ENCODE measurements at regions not wholly inside any gene's neighbourhood (a gene's known extent, or its start where the extent isn't known, plus 50 kb on each side); places are given as distances from the start of the nearest gene placed in this dataset.
"Not testable (repeated sequence)": the region's sequence is repeated elsewhere in the genome, so short reads cannot be mapped to it uniquely, and the experiment has no call there.

- no peak overlapping the region for H3K4me3 ChIP-seq (ENCODE audit: low read depth, low read length)
- DNase-seq (ENCODE audit: low read depth): no peak
Measured at GRCh38 chr14:71346685-71347084, 439.4 kb downstream of the PCNX1 start.

DNA sequence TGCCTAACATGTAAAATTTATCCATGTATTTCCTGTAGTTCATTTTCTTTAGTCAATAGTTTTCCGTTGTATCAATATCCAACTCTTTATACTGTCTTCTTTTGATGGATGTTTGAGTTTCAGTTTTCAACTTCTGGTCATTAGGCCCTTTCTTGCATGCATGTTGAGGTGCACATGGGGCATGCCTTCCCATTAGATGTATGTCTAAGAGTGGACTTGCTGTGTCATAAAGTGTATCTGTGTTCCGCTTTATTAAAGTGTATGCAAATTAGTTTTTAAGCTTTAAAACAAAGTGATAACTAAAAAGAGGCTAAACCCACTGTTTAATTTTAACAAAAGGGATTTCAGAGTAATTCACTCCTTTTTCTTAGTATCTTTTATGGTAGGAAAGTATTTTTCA is 441.1 kb downstream of the PCNX1 start:
- no peak overlapping the region for H3K4me3 ChIP-seq (ENCODE audit: low read depth, low read length)
- no peak for DNase-seq (ENCODE audit: low read depth)

GRCh38 chr14:71348817-71349216 is 441.6 kb downstream of the PCNX1 start:
- no peak for DNase-seq (ENCODE audit: low read depth)
- no peak overlapping the region for H3K4me3 ChIP-seq (ENCODE audit: low read depth, low read length)

DNA sequence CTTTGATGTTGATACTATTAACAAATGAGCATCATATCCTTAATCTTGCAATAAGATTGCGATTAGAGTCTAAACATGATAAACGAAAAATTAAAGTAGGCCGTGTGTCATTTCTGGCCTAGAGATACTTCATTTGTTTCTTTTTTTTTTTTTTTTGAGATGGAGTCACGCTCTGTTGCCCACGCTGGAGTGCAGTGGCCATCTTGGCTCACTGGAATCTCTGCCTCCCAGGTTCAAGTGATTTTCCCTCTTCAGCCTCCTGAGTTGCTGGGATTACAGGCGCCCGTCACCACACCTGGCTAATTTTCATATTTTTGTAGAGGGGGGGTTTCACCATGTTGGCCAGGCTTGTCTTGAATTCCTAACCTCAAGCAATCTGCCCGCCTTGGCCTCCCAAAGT is 446.9 kb downstream of the PCNX1 start:
- no peak for DNase-seq (ENCODE audit: low read depth)
- H3K4me3 ChIP-seq (ENCODE audit: low read depth, low read length): no peak overlapping the region

DNA sequence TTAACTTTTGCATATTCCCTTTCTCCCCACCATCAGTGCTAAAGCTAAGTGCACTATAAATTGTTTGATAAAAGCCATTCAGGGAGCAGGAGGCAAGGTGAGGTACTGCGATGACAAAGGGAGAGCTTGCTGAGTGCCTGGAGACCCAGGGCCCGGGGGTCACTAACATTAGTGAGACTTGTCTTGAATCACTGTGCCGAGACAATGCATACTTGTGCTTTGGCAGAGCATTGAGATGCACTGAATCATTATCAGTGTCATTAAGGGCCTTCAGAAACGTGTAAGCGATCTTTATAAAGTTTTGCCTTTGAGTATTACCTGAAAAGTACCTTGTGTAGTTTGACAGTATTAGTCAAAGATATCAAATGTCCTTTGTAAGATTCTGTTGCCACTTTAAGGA is 447.5 kb downstream of the PCNX1 start:
- no peak for DNase-seq (ENCODE audit: low read depth)
- H3K4me3 ChIP-seq (ENCODE audit: low read depth, low read length): no peak overlapping the region

- no peak overlapping the region for H3K4me3 ChIP-seq (ENCODE audit: low read depth, low read length)
- peak; percentile 90 for DNase-seq (ENCODE audit: low read depth)
Measured at GRCh38 chr14:71355324-71356201, 448.3 kb downstream of the PCNX1 start.

- DNase-seq (ENCODE audit: low read depth): no peak
- H3K4me3 ChIP-seq (ENCODE audit: low read depth, low read length): no peak overlapping the region
Measured at GRCh38 chr14:71358209-71358931, 451.1 kb downstream of the PCNX1 start.

- not testable (repeated sequence) for DNase-seq (ENCODE audit: low read depth); H3K4me3 ChIP-seq (ENCODE audit: low read depth, low read length)
Measured at GRCh38 chr14:71358932-71359421, 451.7 kb downstream of the PCNX1 start.

DNA sequence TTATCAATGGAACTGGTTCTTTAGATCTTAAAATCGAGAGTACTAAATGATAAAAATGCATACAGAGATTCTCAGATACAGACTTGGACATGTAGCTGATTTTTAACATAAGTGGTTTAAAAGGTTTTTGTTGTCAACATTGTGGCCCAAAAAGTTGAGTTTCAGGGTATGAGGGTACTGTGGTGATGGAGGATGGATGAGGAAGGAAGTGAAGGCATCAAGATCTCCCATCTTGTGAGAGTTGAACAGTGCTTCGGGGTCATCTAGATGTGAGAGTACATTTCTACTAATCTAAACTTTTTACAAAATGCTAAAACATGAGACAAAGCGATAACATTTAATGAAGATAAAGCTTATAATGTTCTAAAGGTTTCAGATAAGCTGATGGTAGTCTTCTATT is 452.6 kb downstream of the PCNX1 start:
- no peak overlapping the region for H3K4me3 ChIP-seq (ENCODE audit: low read depth, low read length)
- DNase-seq (ENCODE audit: low read depth): no peak

DNA sequence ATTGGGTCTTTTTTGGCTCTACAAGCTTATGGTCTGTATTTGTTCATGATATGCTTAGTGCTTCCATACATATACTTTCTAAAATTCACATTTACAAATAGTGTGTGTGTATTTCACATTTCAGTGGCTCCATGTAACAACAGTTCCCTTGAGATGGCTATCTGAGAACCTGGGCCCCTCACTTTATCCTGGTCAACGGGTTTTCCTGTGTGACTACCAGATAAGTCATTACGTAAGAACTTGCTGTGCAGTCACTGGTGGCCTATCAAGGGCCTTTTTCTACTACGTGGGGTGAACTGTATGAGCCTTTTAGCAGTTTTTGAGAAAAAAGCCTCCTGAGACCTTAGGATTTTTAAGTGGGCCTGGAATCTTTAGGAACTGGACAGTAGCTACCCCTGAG is 454.1 kb downstream of the PCNX1 start:
- DNase-seq (ENCODE audit: low read depth): peak; percentile 45
- no peak overlapping the region for H3K4me3 ChIP-seq (ENCODE audit: low read depth, low read length)

DNA sequence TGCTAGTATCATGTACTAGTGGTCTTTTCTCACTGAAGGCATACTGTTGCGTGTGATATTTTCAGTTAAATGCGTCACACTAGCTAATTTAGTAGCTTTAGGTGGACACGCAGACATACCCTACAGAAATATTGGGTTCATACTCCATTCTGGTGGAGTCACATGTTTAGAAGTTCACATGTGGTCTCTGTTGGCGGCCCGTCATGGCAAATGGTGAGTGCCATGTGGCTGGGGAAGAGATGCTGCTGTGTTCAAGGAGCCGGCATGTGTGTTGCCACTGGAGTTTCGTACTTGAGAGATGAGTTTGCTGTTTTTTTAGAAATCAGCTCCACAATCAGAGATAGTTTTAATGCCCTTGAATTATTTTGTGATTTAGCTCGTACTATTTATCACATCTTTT is 454.6 kb downstream of the PCNX1 start:
- no peak for DNase-seq (ENCODE audit: low read depth)
- H3K4me3 ChIP-seq (ENCODE audit: low read depth, low read length): no peak overlapping the region

- no peak overlapping the region for H3K4me3 ChIP-seq (ENCODE audit: low read depth, low read length)
- no peak for DNase-seq (ENCODE audit: low read depth)
Measured at GRCh38 chr14:71362282-71362681, 455.0 kb downstream of the PCNX1 start.

DNA sequence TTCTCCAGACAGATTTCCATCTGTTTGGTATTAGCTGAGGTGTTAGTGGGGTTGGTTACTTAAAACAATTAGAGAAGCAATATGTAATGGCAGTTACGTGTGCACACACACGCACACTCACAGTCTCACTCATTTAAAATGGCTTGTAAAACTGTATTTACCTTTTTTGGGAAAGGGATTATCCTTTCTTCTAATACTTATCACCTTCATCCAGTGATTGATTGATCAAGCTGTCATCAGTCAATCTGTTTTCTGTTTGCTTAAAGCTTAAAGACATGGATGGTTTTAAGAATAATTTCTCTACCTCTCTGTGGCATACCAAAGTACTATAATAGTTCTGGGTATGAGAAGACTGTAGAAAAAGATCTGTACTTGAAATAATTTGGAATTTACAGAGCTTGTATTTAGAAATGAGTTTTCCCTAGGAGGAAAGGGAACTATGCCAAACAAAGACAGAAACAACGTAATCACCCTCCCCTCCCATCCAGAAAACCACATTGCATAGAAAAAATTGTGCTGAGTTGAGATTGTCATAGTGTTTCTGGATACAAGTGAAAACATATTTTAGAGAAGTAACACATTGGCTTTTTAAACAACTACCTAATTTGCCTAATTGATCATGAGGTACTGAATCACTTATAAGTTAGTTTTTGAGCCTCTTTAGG is 455.8 kb downstream of the PCNX1 start:
- H3K4me3 ChIP-seq (ENCODE audit: low read depth, low read length): no peak overlapping the region
- no peak for DNase-seq (ENCODE audit: low read depth)

- DNase-seq (ENCODE audit: low read depth): no peak
- no peak overlapping the region for H3K4me3 ChIP-seq (ENCODE audit: low read depth, low read length)
Measured at GRCh38 chr14:71363946-71364925, 457.0 kb downstream of the PCNX1 start.

GRCh38 chr14:71365361-71365760 is 458.1 kb downstream of the PCNX1 start:
- DNase-seq (ENCODE audit: low read depth): no peak
- H3K4me3 ChIP-seq (ENCODE audit: low read depth, low read length): no peak overlapping the region

- no peak overlapping the region for H3K4me3 ChIP-seq (ENCODE audit: low read depth, low read length)
- no peak for DNase-seq (ENCODE audit: low read depth)
Measured at GRCh38 chr14:71366861-71367260, 459.6 kb downstream of the PCNX1 start.

GRCh38 chr14:71371711-71372396 is 464.6 kb downstream of the PCNX1 start:
- H3K4me3 ChIP-seq (ENCODE audit: low read depth, low read length): no peak overlapping the region
- peak; percentile 67 for DNase-seq (ENCODE audit: low read depth)

- peak; percentile 94 for DNase-seq (ENCODE audit: low read depth)
- no peak overlapping the region for H3K4me3 ChIP-seq (ENCODE audit: low read depth, low read length)
Measured at GRCh38 chr14:71372411-71372838, 465.2 kb downstream of the PCNX1 start.

All from skeletal muscle cell (primary cell).